GM12873 (cell line): ENCODE measurements at regions not wholly inside any gene's neighbourhood (a gene's known extent, or its start where the extent isn't known, plus 50 kb on each side); places are given as distances from the start of the nearest gene placed in this dataset.

Experiments used
- TF ChIP-seq, protein P1 (sequence below): IDR thresholded peaks from 2 replicates; pipeline ENCODE4 v1.5.1; 2012; ENCODE audit warnings: low read depth, mild to moderate bottlenecking, moderate library complexity, low read length, control low read depth; ENCODE audit not compliant: insufficient read depth; ENCODE audit errors: missing control alignments

- TF ChIP-seq, protein P1, sequence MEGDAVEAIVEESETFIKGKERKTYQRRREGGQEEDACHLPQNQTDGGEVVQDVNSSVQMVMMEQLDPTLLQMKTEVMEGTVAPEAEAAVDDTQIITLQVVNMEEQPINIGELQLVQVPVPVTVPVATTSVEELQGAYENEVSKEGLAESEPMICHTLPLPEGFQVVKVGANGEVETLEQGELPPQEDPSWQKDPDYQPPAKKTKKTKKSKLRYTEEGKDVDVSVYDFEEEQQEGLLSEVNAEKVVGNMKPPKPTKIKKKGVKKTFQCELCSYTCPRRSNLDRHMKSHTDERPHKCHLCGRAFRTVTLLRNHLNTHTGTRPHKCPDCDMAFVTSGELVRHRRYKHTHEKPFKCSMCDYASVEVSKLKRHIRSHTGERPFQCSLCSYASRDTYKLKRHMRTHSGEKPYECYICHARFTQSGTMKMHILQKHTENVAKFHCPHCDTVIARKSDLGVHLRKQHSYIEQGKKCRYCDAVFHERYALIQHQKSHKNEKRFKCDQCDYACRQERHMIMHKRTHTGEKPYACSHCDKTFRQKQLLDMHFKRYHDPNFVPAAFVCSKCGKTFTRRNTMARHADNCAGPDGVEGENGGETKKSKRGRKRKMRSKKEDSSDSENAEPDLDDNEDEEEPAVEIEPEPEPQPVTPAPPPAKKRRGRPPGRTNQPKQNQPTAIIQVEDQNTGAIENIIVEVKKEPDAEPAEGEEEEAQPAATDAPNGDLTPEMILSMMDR: no peak
Measured at GRCh38 chrX:113747274-113747973, 836.5 kb upstream of the HTR2C start.

DNA sequence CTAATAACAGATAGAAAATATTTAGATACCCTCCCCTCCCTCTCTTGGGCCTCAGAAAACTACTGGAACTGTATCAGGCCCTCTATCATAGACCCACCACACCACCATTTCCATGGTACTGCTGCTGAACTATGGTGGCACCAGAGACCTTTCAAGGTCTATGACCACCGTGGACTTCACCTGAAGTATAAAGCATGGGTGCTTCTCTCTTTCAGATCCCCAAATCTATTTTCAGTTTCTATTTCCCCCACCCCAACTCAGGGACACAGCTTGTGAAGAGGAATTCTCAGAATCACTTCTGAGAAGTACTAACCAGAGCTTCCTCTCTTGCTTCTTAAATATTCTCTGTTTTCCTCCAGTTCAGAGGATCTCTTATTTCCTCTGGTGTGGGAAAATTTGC, 840.8 kb upstream of the HTR2C start:
- TF ChIP-seq, protein P1: no peak

GRCh38 chrX:113741744-113742143, 842.1 kb upstream of the HTR2C start:
- TF ChIP-seq, protein P1: no peak

GRCh38 chrX:113728937-113729336, 854.9 kb upstream of the HTR2C start:
- TF ChIP-seq, protein P1: no peak

DNA sequence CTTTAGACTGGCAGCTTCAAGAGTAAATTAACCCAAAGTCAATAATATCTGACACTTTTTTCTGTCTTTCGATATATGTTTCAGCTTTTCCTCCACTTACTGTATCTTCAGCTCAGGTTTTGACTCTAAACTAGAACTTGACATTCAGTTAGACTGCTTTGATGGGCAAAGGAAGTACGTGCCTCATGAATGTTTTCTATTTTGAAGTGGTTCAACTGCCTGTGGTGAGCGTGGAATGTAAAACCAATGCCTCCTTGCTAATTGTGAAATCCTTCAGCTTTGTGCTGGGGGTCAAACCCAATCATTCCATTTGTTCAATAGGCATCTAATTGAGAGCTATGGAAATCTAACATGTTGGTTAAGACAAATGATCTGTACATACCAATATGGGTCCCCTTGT, 857.0 kb upstream of the HTR2C start:
- TF ChIP-seq, protein P1: no peak

- TF ChIP-seq, protein P1: no peak
Measured at GRCh38 chrX:113726466-113726865, 857.4 kb upstream of the HTR2C start.

DNA sequence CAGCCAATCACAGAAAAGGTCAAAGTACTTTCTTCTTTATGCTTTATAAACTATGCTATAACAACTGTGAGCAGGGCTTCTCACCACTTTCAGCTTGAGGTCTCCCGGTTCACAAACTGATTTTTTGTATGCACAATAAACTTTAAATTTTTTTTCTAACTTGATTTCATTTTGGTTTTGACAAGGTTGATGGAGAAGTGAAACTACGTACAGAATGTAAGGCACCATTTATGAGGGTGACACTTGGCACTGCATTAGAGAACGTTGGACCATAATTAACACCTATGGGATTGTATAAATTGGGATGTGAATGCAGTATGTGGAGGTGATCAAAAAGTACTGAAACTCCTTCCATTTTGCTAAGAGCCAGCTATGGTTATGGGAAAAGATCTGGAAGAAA, 857.9 kb upstream of the HTR2C start:
- TF ChIP-seq, protein P1: no peak

- TF ChIP-seq, protein P1: no peak
Measured at GRCh38 chrX:113699939-113700338, 859.3 kb upstream of the AMOT start.
